ENCODE measurements at regions not wholly inside any gene's neighbourhood (a gene's known extent, or its start where the extent isn't known, plus 50 kb on each side); places are given as distances from the start of the nearest gene placed in this dataset.

DNA sequence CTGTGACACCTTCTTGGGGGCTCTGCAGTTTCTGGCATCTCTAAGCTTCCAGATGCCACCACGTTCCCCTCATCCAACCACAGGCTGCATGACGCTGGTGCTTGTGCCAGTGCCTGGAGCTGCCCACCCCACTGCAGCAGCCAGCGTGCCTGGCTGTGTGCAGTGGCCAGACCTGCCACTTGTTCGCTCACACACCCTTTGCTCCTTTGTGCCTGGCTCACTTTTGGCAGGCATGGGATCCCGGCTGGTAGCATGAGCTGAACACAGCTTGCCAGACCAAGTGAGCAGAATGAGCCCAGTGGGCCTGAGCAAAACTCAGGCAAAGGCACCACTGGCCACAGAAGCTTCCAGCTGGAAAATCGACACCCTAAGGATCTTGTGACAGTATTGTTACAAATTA, 562.9 kb upstream of the ACO1 start:
- TF ChIP-seq ZNF670 (tag by site-specific recombination; IDR thresholded peaks at IDR 0.05; ENCODE audit: low read depth), result no peak
- TF ChIP-seq CTCF (tag by site-specific recombination; IDR thresholded peaks at IDR 0.05), result no peak
- no peak for TF ChIP-seq REST (tag by site-specific recombination; IDR thresholded peaks at IDR 0.05)
- no peak for TF ChIP-seq ZNF501 (tag by site-specific recombination; IDR thresholded peaks at IDR 0.05)
- TF ChIP-seq KLF1 (tag by site-specific recombination; IDR thresholded peaks at IDR 0.05), result no peak
- no peak for TF ChIP-seq ZNF202 (tag by site-specific recombination; IDR thresholded peaks at IDR 0.05; ENCODE audit: borderline replicate concordance)
- TF ChIP-seq MEIS1 (CRISPR knock-in tag; IDR thresholded peaks at IDR 0.05; ENCODE audit: borderline replicate concordance), result no peak
- no peak for TF ChIP-seq ZNF274 (IDR thresholded peaks at IDR 0.05; ENCODE audit: low read length)
- no peak for TF ChIP-seq ZNF274 (tag by site-specific recombination; IDR thresholded peaks at IDR 0.05; ENCODE audit: borderline replicate concordance)

Measured in HEK293 (cell line).